ENCODE measurements at regions not wholly inside any gene's neighbourhood (a gene's known extent, or its start where the extent isn't known, plus 50 kb on each side); places are given as distances from the start of the nearest gene placed in this dataset.

GRCh38 chr9:119094086-119094485, 275.1 kb downstream of the BRINP1 start (continued):
- TF ChIP-seq, protein P1, sequence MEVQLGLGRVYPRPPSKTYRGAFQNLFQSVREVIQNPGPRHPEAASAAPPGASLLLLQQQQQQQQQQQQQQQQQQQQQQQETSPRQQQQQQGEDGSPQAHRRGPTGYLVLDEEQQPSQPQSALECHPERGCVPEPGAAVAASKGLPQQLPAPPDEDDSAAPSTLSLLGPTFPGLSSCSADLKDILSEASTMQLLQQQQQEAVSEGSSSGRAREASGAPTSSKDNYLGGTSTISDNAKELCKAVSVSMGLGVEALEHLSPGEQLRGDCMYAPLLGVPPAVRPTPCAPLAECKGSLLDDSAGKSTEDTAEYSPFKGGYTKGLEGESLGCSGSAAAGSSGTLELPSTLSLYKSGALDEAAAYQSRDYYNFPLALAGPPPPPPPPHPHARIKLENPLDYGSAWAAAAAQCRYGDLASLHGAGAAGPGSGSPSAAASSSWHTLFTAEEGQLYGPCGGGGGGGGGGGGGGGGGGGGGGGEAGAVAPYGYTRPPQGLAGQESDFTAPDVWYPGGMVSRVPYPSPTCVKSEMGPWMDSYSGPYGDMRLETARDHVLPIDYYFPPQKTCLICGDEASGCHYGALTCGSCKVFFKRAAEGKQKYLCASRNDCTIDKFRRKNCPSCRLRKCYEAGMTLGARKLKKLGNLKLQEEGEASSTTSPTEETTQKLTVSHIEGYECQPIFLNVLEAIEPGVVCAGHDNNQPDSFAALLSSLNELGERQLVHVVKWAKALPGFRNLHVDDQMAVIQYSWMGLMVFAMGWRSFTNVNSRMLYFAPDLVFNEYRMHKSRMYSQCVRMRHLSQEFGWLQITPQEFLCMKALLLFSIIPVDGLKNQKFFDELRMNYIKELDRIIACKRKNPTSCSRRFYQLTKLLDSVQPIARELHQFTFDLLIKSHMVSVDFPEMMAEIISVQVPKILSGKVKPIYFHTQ (CRISPR knock-in tag; IDR thresholded peaks at IDR 0.05) = no peak
- TF ChIP-seq, protein P2, sequence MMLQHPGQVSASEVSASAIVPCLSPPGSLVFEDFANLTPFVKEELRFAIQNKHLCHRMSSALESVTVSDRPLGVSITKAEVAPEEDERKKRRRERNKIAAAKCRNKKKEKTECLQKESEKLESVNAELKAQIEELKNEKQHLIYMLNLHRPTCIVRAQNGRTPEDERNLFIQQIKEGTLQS (CRISPR knock-in tag; conservative IDR thresholded peaks at IDR 0.05) = no peak
- no peak for TF ChIP-seq RELA (CRISPR knock-in tag; IDR thresholded peaks at IDR 0.05; ENCODE audit: borderline replicate concordance)

DNA sequence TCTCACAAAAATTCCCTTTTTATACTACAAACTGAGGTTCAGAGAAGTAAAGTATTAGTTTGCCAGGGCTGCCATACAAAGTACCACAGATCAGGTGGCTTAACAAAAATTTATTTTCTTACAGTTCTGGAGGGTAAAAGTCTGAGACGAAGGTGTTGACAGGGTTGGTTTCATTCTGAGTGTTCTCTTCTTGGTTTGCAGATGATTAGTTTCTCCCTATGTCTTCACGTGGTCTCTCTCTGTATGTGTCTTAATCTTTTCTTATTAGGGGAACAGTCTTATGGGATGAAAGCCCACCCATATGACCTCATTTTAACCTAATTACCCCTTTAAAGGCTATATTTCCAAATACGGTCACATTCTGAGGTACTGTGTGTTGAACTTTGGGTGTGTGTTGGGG, 274.2 kb downstream of the BRINP1 start:
- no peak overlapping the region for H3K4me3 Mint-ChIP-seq
- CTCF ChIA-PET = interaction anchor here (0.7 kb wide), 1 partner anchor 315 kb away, joined by 3 read pairs; no protein-coding TSS in a partner anchor
- POLR2A ChIA-PET = no interaction called here
- no peaks in the 10 kb centered on the region for H3K36me3 Mint-ChIP-seq
- no peaks in the 10 kb centered on the region for H3K9me3 Mint-ChIP-seq
- peaks cover 14% of the 10 kb centered on the region for H3K4me1 Mint-ChIP-seq
- no peak for TF ChIP-seq E2F1 (CRISPR knock-in tag; IDR thresholded peaks at IDR 0.05)
- TF ChIP-seq, protein P3, sequence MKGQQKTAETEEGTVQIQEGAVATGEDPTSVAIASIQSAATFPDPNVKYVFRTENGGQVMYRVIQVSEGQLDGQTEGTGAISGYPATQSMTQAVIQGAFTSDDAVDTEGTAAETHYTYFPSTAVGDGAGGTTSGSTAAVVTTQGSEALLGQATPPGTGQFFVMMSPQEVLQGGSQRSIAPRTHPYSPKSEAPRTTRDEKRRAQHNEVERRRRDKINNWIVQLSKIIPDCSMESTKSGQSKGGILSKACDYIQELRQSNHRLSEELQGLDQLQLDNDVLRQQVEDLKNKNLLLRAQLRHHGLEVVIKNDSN (CRISPR knock-in tag; IDR thresholded peaks at IDR 0.05) = no peak
- no peak for TF ChIP-seq GRHL2 (CRISPR knock-in tag; IDR thresholded peaks at IDR 0.05; ENCODE audit: insufficient replicate concordance, severe bottlenecking)
- no peak for TF ChIP-seq ESRRA (CRISPR knock-in tag; IDR thresholded peaks at IDR 0.05; ENCODE audit: borderline replicate concordance)
- TF ChIP-seq PREB (CRISPR knock-in tag; IDR thresholded peaks at IDR 0.05; ENCODE audit: borderline replicate concordance) = no peak
- no peak for TF ChIP-seq CDX4 (CRISPR knock-in tag; IDR thresholded peaks at IDR 0.05; ENCODE audit: borderline replicate concordance)
- no peak for TF ChIP-seq HMGA2 (CRISPR knock-in tag; IDR thresholded peaks at IDR 0.05)
- TF ChIP-seq, protein P4, sequence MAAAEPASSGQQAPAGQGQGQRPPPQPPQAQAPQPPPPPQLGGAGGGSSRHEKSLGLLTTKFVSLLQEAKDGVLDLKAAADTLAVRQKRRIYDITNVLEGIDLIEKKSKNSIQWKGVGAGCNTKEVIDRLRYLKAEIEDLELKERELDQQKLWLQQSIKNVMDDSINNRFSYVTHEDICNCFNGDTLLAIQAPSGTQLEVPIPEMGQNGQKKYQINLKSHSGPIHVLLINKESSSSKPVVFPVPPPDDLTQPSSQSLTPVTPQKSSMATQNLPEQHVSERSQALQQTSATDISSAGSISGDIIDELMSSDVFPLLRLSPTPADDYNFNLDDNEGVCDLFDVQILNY (CRISPR knock-in tag; IDR thresholded peaks at IDR 0.05) = no peak
- TF ChIP-seq, protein P1 (CRISPR knock-in tag; IDR thresholded peaks at IDR 0.05) = no peak
- TF ChIP-seq MAX (CRISPR knock-in tag; IDR thresholded peaks at IDR 0.05) = no peak
- no peak for TF ChIP-seq ZNF138 (CRISPR knock-in tag; conservative IDR thresholded peaks at IDR 0.05)
- TF ChIP-seq SP1 (CRISPR knock-in tag; conservative IDR thresholded peaks at IDR 0.05) = no peak
- DNase-seq (ENCODE audit: low spot score) (no peak), ATAC-seq (no peak)
- no peaks in the 10 kb centered on the region for H3K27me3 Mint-ChIP-seq (ENCODE audit: low read depth)
- H3K27ac Mint-ChIP-seq = no peak overlapping the region

Data from WTC11 (cell line).